ENCODE measurements at regions not wholly inside any gene's neighbourhood (a gene's known extent, or its start where the extent isn't known, plus 50 kb on each side); places are given as distances from the start of the nearest gene placed in this dataset.

DNA sequence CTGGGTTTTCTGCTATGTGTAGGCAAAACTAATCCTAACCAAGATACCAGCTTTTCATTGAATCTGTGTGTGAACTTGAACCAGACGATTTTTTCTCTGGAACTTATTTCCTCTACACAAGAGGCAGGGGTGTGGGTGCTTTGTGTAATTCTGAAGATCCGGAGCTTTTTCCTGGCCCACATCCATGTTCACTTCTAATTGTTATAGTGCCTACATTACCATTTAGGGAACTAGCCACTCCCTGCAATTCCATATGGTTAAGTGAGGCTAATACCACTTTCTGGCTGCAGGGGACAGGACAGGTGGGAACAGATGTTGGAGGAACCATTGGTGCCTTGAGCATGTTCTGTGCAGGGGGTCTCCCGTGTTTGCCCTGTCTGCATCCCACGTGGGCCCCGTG, 83.4 kb upstream of the FMN2 start:
- Mint-ChIP-seq H3K27ac (ENCODE audit: unreplicated experiment) (peak overlapping the region; percentile 76), H3K4me3 (ENCODE audit: unreplicated experiment) (no peak overlapping the region), H3K9me3 (ENCODE audit: unreplicated experiment) (peaks cover 15% of the 10 kb centered on the region), H3K36me3 (ENCODE audit: unreplicated experiment) (peaks cover 17% of the 10 kb centered on the region), H3K4me1 (ENCODE audit: low read depth, unreplicated experiment) (peaks cover 8% of the 10 kb centered on the region), H3K27me3 (ENCODE audit: unreplicated experiment) (peaks cover 6% of the 10 kb centered on the region)
- DNase-seq = no peak
- TF ChIP-seq, protein P1, sequence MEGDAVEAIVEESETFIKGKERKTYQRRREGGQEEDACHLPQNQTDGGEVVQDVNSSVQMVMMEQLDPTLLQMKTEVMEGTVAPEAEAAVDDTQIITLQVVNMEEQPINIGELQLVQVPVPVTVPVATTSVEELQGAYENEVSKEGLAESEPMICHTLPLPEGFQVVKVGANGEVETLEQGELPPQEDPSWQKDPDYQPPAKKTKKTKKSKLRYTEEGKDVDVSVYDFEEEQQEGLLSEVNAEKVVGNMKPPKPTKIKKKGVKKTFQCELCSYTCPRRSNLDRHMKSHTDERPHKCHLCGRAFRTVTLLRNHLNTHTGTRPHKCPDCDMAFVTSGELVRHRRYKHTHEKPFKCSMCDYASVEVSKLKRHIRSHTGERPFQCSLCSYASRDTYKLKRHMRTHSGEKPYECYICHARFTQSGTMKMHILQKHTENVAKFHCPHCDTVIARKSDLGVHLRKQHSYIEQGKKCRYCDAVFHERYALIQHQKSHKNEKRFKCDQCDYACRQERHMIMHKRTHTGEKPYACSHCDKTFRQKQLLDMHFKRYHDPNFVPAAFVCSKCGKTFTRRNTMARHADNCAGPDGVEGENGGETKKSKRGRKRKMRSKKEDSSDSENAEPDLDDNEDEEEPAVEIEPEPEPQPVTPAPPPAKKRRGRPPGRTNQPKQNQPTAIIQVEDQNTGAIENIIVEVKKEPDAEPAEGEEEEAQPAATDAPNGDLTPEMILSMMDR (IDR thresholded peaks at IDR 0.05; ENCODE audit: partially characterized antibody, unreplicated experiment) = no peak

DNA sequence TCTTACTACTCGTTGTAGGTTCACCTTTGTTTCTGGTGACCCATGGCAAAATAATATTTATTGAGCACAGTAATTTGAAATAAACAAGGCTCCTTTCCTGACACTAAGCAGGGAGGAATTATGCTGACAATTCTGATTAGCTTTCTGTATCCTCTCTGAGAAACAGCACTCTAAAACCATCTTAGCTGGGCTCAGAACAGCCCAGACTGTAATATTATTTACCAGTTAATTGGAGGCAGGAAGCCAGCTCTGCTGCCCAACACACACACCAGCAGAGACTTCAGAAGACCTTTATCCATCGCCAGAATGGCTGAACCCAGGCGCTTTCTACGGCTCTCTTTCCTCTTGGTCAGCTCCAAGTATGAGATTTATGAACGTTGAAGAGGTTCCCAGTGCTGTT, 77.6 kb upstream of the FMN2 start:
- DNase-seq = no peak
- Mint-ChIP-seq H3K27me3 (ENCODE audit: unreplicated experiment) (no peaks in the 10 kb centered on the region), H3K9me3 (ENCODE audit: unreplicated experiment) (peaks cover 9% of the 10 kb centered on the region), H3K4me3 (ENCODE audit: unreplicated experiment) (no peak overlapping the region), H3K27ac (ENCODE audit: unreplicated experiment) (no peak overlapping the region), H3K36me3 (ENCODE audit: unreplicated experiment) (peaks cover 24% of the 10 kb centered on the region), H3K4me1 (ENCODE audit: low read depth, unreplicated experiment) (no peaks in the 10 kb centered on the region)
- TF ChIP-seq, protein P1 (IDR thresholded peaks at IDR 0.05; ENCODE audit: partially characterized antibody, unreplicated experiment) = no peak

DNA sequence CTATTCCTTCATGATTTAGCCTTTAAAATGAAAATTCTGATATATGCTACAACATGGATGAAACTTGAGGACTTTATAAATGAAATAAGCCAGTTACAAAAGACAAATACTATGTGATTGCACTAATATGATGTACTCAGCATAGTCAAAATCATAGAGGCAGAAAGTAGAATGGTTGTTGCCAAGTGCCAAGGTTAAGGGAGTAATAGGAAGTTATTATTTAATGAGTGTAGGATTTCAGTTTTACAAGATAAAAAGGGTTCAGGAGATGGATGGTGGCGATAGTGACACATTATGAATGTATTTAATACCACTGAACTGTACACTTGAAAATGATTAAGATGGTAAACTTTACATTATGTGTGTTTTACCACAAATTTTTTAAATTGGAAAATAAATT, 73.1 kb upstream of the FMN2 start:
- H3K4me1 Mint-ChIP-seq (ENCODE audit: low read depth, unreplicated experiment) = peaks cover 16% of the 10 kb centered on the region
- no peak overlapping the region for H3K4me3 Mint-ChIP-seq (ENCODE audit: unreplicated experiment)
- no peak for DNase-seq
- H3K36me3 Mint-ChIP-seq (ENCODE audit: unreplicated experiment) = peaks cover 7% of the 10 kb centered on the region
- TF ChIP-seq, protein P1 (IDR thresholded peaks at IDR 0.05; ENCODE audit: partially characterized antibody, unreplicated experiment) = no peak
- H3K9me3 Mint-ChIP-seq (ENCODE audit: unreplicated experiment) = peaks cover 5% of the 10 kb centered on the region
- no peaks in the 10 kb centered on the region for H3K27me3 Mint-ChIP-seq (ENCODE audit: unreplicated experiment)
- H3K27ac Mint-ChIP-seq (ENCODE audit: unreplicated experiment) = no peak overlapping the region

DNA sequence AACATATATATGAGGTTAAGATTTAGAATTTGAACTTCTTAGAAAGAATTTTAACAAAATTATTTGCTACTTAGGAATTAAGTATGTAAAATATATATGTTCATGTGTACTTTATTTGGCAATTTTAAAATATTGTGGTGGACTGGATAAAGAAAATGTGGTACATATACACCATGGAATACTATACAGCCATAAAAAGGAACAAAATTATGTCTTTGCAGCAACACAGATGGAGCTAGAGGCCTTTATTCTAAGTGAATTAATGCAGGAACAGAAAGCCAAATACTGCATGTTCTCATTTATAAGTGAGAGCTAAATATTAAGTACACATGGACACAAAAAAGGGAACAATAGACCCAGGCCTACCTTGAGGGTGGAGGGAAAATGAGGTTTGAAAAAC, 72.2 kb upstream of the FMN2 start:
- DNase-seq = no peak
- TF ChIP-seq, protein P1 (IDR thresholded peaks at IDR 0.05; ENCODE audit: partially characterized antibody, unreplicated experiment) = no peak
- Mint-ChIP-seq H3K9me3 (ENCODE audit: unreplicated experiment) (peaks cover 5% of the 10 kb centered on the region), H3K4me3 (ENCODE audit: unreplicated experiment) (no peak overlapping the region), H3K27ac (ENCODE audit: unreplicated experiment) (no peak overlapping the region), H3K36me3 (ENCODE audit: unreplicated experiment) (peaks cover 7% of the 10 kb centered on the region), H3K27me3 (ENCODE audit: unreplicated experiment) (no peaks in the 10 kb centered on the region), H3K4me1 (ENCODE audit: low read depth, unreplicated experiment) (peaks cover 16% of the 10 kb centered on the region)

DNA sequence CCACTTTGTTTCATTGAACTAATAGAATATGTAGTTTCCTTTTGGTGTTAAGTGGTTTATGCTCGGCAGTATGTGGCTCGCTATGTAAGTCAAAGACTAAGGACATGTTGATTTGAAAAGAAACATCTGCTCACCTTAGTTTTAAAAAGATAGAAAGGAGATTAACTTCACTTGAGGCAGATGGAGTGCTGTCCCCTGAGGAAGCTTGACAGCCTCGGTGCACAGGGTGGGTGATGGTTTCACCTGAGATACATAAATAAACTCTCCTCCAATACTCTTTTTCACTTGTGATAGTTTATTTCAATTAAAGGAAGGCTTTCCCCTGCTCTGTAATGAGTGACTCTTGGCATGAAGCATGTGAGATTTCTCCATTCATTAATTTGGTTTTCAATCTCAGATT, 70.8 kb upstream of the FMN2 start:
- Mint-ChIP-seq H3K36me3 (ENCODE audit: unreplicated experiment) (peaks cover 7% of the 10 kb centered on the region), H3K27me3 (ENCODE audit: unreplicated experiment) (no peaks in the 10 kb centered on the region), H3K27ac (ENCODE audit: unreplicated experiment) (peak overlapping the region; percentile 66), H3K4me1 (ENCODE audit: low read depth, unreplicated experiment) (peaks cover 16% of the 10 kb centered on the region), H3K9me3 (ENCODE audit: unreplicated experiment) (peaks cover 5% of the 10 kb centered on the region), H3K4me3 (ENCODE audit: unreplicated experiment) (no peak overlapping the region)
- TF ChIP-seq, protein P1 (IDR thresholded peaks at IDR 0.05; ENCODE audit: partially characterized antibody, unreplicated experiment) = no peak
- DNase-seq = no peak

All from glutamatergic neuron (in vitro differentiated cells).